ENCODE measurements at regions not wholly inside any gene's neighbourhood (a gene's known extent, or its start where the extent isn't known, plus 50 kb on each side); places are given as distances from the start of the nearest gene placed in this dataset.

DNA sequence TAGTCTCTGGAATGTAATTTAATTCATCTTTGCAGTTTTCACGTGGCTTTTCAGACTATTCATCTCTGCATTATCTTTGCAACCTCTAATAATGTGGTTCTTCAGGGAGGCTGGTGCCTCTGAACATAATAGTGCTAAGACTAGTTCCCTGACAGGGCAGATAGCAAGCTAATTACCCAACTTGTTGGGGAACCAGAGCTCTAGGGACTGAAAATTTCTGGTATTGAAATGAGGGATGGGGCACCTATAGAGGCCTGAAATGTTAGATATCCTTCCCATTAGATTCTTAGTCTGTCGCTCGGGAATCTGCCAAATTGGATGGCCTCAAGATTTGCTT is 693.6 kb upstream of the MAP3K7 start:
- TF ChIP-seq RAD21 (conservative IDR thresholded peaks at IDR 0.05) (no peak), CTCF (IDR thresholded peaks at IDR 0.05; ENCODE audit: poor library complexity, severe bottlenecking) (no peak), POLR2AphosphoS5 (IDR thresholded peaks at IDR 0.05) (no peak)
